NCI-H2171 (cell line): ENCODE measurements at regions not wholly inside any gene's neighbourhood (a gene's known extent, or its start where the extent isn't known, plus 50 kb on each side); places are given as distances from the start of the nearest gene placed in this dataset.
"Not testable (repeated sequence)": the region's sequence is repeated elsewhere in the genome, so short reads cannot be mapped to it uniquely, and the experiment has no call there.

Experiments
- DNase-seq: peaks from one replicate; lab custom pipeline; 2025; lab: John Stamatoyannopoulos, UW

DNA sequence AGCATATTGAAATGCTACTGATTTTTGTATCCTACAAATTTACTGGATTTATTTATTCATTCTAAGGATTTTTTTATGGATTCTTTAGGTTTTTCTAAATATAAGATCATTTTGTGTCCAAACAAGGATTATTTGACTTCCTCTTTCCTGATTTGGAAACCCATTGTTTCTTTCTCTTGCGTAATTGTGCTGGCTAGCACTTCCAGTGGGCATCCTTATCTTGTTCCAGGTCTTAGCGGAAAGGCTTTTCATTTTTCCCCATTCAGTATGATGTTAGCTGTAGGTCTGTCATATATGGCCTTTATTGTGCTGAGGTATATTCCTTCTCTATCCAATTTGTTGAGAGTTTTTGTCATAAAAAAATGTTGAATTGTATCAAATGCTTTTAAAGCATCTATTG is 57.2 kb upstream of the RHOJ start:
- DNase-seq: no peak

DNA sequence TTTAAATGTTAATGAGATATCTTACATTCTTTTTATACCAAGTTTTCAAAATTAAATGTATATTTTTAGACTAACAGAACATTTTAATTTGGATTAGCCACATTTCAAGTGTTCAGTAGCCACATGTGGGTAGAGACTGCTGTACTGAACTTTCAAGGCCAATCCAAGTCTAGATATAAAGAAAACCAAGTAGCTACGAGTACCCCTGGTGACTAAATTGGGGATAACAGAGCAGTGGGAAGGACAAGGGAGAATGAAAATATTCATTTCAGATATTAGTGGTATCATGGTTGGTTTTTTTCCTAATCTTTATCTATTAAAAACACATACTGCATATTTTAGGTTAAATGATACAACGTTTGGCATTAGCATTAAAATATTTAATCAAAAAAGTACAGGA is 69.4 kb upstream of the RHOJ start:
- DNase-seq: peak; percentile 53

DNA sequence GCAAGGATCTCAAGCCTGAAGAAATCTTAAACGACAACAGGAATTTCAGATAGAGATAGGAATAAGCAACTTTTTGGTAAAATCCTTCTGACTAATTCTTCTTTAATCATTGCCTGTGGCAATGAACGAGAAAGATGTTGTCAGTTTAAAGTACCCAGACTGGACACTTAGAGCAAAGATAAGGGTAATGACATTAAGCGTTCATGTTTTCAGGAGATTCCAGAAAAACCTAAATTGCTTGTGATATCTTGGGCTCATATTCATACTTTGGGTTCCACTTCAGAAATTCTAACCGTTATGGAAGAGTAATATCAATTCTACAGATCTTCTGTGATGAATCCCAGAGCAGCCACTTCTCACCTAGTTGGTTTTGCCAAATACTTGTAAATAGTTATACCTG is 73.7 kb upstream of the RHOJ start:
- DNase-seq: no peak

DNA sequence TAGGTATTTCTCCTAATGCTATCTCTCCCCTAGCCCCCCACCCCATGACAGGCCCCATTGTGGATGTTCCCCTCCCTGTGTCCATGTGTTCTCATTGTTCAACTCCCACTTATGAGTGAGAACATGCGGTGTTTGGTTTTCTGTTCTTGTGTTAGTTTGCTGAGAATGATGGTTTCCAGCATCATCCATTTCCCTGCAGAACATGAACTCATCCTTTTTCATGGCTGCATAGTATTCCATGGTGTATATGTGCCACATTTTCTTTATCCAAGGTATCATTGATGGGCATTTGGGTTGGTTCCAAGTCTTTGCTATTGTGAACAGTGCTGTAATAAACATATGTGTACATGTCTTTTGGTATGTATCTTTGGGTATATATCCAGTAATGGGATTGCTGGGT is 61.2 kb upstream of the KCNH5 start:
- DNase-seq: not testable (repeated sequence)

DNA sequence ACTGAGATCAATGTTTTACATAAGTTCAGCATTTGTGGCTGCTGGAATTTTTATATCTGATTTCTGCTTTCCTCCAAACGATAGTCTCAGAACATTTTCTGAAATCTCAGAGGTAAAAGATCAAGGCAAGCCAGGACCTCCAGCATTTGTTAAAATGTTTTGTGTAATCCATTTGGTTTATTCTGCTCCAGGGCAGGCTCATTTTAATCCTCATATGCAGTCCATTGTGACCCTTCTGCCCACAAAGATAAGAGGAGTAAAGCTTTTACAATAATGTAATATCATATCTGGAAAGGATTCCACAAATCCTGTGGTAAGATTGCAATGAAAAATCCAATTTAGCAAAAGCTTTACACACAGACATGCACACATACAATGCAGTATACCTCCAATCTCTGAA is 55.3 kb upstream of the KCNH5 start:
- DNase-seq: no peak

DNA sequence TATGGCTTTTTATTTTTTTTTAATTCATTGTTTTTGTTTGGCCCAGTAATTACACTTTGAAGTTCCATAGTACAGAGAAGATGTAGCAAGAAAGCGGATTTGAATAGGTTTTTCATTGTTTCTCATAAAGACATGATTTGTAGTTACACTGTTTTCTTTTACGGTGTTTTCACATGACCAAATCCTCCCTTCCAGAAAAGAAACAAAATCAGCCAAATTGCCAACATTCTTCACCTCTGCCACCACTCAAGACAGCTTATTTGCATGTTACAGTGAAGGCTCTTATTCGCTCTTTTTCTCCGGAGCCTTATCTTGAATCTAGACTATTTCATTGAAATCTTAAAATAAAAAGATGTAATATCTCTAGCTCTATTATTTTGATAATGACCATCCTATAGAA is 50.9 kb upstream of the KCNH5 start:
- no peak for DNase-seq
